Subcutaneous abdominal adipose tissue (tissue), 5 donors: ENCODE measurements at regions not wholly inside any gene's neighbourhood (a gene's known extent, or its start where the extent isn't known, plus 50 kb on each side); places are given as distances from the start of the nearest gene placed in this dataset.
"Not testable (repeated sequence)": the region's sequence is repeated elsewhere in the genome, so short reads cannot be mapped to it uniquely, and the experiment has no call there.

Experiments used
- H3K27ac ChIP-seq: one replicate; pipeline ENCODE4 v1.7.0; 2013; ENCODE audit warnings: low read depth, mild to moderate bottlenecking, inconsistent platforms, low read length, moderate library complexity
- H3K27me3 ChIP-seq, 5 donors: one replicate each; pipeline ENCODE4 v1.7.0; 2013; ENCODE audit warnings: low read length in 5 of 5, inconsistent platforms in 1 of 5; ENCODE audit not compliant: control insufficient read depth in 5 of 5, insufficient read depth in 4 of 5
- H3K36me3 ChIP-seq, 5 donors: one replicate each; pipeline ENCODE4 v1.7.0; 2013; ENCODE audit warnings: low read length in 5 of 5; ENCODE audit not compliant: control insufficient read depth in 5 of 5, insufficient read depth in 5 of 5
- H3K4me1 ChIP-seq, 5 donors: one replicate each; pipeline ENCODE4 v1.7.0; 2013; ENCODE audit warnings: low read length in 5 of 5, mild to moderate bottlenecking in 3 of 5, moderate library complexity in 1 of 5; ENCODE audit not compliant: control insufficient read depth in 5 of 5, insufficient read depth in 5 of 5
- H3K4me3 ChIP-seq, 5 donors: one replicate each; pipeline ENCODE4 v1.7.0; 2013; ENCODE audit warnings: low read length in 5 of 5, low read depth in 1 of 5
- H3K9ac ChIP-seq, 5 donors: one replicate each; pipeline ENCODE4 v1.7.0; 2013; ENCODE audit warnings: low read length in 5 of 5, mild to moderate bottlenecking in 4 of 5, moderate library complexity in 3 of 5
- H3K9me3 ChIP-seq, 5 donors: one replicate each; pipeline ENCODE4 v1.7.0; 2013; ENCODE audit warnings: low read length in 5 of 5; ENCODE audit not compliant: control insufficient read depth in 5 of 5
- donor health status: healthy.
- donor health status: healthy.
- donor health status: healthy.
- donor health status: healthy.
- donor health status: healthy.

DNA sequence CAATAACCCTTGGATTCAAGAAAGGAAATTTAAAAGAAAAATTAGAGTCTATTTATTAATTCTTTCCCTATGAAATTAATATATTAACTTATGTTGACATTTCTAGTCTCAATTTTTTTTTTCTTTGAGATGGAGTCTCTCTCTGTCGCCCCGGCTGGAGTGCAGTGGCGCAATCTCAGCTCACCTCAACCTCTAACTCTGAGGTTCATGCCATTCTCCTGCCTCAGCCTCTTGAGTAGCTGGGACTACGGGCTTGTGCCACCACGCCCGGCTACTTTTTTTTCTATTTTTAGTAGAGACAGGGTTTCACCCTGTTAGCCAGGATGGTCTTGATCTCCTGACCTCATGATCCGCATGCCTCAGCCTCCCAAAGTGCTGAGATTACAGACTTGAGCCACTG lies 411.7 kb upstream of the GRAMD2B start:
- not testable (repeated sequence) for H3K9ac ChIP-seq, H3K4me3 ChIP-seq, H3K9me3 ChIP-seq, H3K27ac ChIP-seq, H3K27me3 ChIP-seq, H3K4me1 ChIP-seq, H3K36me3 ChIP-seq

GRCh38 chr5:126014676-126015075 lies 408.5 kb upstream of the GRAMD2B start:
- Histone ChIP-seq H3K4me3 (no peak overlapping the region), H3K36me3 (no peaks in the 10 kb centered on the region), H3K9ac (no peak overlapping the region), H3K4me1 (peaks cover 0 to 3% (median 0%) of the 10 kb centered on the region in 5 donors), H3K27ac (no peak overlapping the region), H3K27me3 (no peaks in the 10 kb centered on the region), H3K9me3 (no peaks in the 10 kb centered on the region)

DNA sequence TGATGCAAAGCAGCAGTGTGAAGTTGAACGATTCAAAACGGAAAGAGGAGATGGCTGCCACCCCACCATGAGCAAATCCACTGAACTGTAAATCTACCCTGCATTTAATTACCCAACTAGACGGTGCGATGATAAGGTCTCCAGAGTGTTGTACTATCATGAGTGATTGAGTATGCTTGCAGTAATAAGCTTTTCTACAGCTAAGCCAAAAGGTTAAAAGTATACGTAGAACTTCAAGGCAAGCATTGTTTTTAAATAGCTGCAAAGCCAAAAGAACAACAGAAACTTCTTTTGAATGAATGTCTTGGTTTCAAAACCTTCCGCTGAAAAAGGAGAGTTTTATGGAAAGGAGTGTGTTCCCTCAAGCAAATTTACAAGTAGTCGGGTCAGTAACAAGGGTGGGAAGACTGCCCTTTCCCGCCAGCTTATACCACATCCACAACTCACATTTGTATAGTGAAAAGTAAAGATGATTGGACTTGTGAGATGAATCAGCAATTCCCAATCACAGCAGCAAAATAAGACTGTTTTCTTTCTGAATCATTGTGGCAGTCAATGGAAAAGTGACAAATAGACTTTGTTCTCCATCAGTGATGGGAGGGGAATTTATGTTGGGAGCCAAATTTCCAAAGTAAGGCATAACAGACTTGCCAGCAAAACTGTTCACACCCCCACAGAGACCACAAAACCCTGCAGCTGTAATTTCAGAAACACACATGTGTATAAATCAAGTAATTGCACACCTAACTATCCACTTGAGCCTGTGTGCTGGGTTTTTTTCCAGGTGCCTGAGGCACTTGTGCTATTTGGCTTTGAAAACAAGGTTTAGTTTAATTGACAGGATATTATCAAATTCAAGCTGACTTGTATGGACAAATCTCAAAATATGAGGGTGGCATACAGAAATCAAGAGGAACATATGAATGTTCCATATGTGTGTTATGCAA lies 407.7 kb upstream of the GRAMD2B start:
- no peak overlapping the region for H3K9ac ChIP-seq
- H3K36me3 ChIP-seq: no peaks in the 10 kb centered on the region
- H3K4me3 ChIP-seq: no peak overlapping the region
- peaks cover 0 to 3% (median 0%) of the 10 kb centered on the region in 5 donors for H3K4me1 ChIP-seq
- no peaks in the 10 kb centered on the region for H3K9me3 ChIP-seq
- H3K27me3 ChIP-seq: no peaks in the 10 kb centered on the region
- H3K27ac ChIP-seq: no peak overlapping the region

DNA sequence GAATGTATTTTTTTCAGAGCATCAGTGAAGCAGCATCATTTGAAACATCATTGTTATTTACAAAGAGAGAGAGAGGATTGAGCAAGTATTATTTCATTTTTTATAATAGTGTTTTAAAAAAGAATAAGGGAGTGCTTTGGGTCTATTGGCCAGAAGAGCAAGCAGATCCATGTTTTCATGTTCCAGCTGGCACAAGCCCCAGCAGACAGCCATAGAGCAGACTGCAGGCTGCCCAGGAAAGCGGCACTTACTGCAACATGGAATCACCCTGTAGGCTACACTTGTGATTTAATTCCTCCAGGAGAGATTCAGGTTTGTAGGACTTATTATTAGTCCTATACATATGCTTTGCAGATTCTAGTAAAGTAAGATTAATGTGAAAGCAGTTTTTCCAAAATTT lies 407.0 kb upstream of the GRAMD2B start:
- H3K27me3 ChIP-seq: no peaks in the 10 kb centered on the region
- H3K4me3 ChIP-seq: no peak overlapping the region
- H3K9me3 ChIP-seq: no peaks in the 10 kb centered on the region
- peaks cover 0 to 3% (median 0%) of the 10 kb centered on the region in 5 donors for H3K4me1 ChIP-seq
- no peak overlapping the region for H3K9ac ChIP-seq
- H3K36me3 ChIP-seq: no peaks in the 10 kb centered on the region
- H3K27ac ChIP-seq: no peak overlapping the region

DNA sequence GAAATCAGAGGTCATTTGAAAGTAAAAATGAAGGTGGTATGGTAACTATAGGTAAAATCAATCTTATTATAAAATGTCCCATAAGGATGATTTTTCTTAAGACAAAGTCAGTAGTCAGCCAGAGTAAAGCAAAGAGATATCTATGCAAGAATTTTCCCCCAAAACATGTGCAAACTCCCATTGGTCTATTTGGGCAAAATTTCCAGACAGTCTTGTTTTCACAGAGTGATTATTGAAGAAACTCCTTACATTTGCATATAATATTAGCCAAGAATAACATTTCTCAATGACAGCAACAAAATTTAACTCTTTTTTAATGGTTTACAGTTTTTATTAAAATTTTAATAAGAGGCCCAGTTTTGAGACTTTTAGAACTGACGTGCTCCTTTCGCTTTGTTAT lies 406.1 kb upstream of the GRAMD2B start:
- Histone ChIP-seq H3K27me3 (no peaks in the 10 kb centered on the region), H3K27ac (no peak overlapping the region), H3K9ac (no peak overlapping the region), H3K9me3 (no peaks in the 10 kb centered on the region), H3K4me1 (peaks cover 0 to 3% (median 0%) of the 10 kb centered on the region in 5 donors), H3K4me3 (no peak overlapping the region), H3K36me3 (no peaks in the 10 kb centered on the region)

DNA sequence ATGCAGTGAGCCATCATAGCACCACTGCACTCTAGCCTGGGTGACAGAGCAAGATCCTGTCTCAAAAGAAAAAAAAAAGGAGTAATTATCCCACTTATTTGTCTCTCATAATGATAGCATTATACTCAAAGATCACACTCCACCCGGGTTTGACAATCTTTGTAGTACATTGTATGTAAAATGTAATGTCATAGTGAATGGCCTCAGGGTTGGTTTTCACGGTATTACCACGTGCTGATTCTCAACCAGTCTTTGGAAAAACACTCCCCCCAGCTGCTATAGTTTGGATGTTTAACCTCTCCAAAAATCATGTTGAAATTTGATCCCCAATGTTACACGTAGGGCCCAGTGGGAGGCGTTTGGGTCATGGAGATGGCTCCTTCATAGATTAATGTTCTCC lies 402.4 kb upstream of the GRAMD2B start:
- H3K4me1 ChIP-seq: peaks cover 0 to under 1% (median 0%) of the 10 kb centered on the region in 5 donors
- no peaks in the 10 kb centered on the region for H3K27me3 ChIP-seq
- H3K36me3 ChIP-seq: no peaks in the 10 kb centered on the region
- no peak overlapping the region for H3K9ac ChIP-seq
- H3K4me3 ChIP-seq: no peak overlapping the region
- H3K9me3 ChIP-seq: no peaks in the 10 kb centered on the region
- H3K27ac ChIP-seq: no peak overlapping the region

DNA sequence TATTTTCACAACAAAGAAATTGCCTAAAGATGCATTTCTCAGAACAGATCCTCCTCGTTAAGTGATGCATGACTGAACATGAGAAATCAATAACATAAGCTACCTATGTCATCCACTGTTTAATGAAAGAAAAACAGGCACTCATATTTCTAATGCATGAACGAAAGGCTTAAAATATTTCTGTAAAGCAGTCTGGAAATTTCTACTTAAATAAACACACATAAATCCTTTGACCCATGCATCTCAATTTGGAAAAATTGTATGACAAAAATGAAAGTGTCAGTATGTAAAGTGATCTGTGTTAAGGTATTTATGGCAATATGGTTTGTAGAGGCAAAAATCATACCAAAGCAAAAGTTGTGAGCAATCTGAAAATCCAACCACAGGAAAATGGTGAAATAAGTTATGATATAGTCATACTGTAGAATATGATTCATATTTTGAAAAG lies 399.2 kb upstream of the GRAMD2B start:
- no peak overlapping the region for H3K9ac ChIP-seq
- no peaks in the 10 kb centered on the region for H3K36me3 ChIP-seq
- no peak overlapping the region for H3K27ac ChIP-seq
- H3K9me3 ChIP-seq: peaks cover 0 to 13% (median 6%) of the 10 kb centered on the region in 5 donors
- no peak overlapping the region for H3K4me3 ChIP-seq
- H3K4me1 ChIP-seq: no peaks in the 10 kb centered on the region
- no peaks in the 10 kb centered on the region for H3K27me3 ChIP-seq

DNA sequence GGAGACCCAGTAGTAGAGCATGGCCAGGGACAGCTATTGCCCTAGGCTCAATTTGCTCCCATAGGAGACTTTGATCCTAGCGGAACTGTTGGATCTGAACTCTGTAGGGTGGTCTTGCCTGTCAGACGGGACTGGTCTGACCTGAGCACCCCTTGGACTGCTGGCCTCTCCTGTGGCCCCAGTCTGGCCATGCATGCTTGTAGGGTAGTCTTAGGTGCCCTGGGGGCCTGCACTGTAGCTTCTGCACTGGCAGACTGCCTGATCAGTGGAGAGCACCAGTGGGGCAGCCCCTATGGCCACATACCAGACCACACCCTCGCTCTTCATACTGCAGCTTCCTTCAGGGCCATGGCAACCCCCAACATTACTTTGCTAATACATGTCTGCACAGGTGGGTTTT lies 396.1 kb upstream of the GRAMD2B start:
- H3K4me1 ChIP-seq: no peaks in the 10 kb centered on the region

DNA sequence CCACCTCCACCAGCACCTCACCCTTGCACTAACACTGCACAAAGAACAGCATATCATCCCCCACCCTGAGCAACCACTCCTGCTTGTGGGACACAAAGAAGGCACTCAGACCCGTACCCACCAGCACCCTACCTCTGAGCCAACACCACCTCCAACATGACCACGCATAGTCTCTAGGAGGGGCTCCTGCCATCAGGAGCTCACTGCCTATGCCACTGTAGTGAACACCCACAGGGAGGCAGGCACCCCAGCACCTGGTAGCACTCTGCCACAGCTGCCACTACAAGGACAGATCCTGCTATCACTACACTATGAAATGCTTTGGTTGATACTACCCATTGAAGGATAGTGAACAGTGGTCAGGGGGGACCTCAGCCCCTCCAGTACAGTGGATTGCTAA lies 395.6 kb upstream of the GRAMD2B start:
- H3K9ac ChIP-seq: no peak overlapping the region
- H3K27me3 ChIP-seq: no peaks in the 10 kb centered on the region
- no peak overlapping the region for H3K4me3 ChIP-seq
- H3K36me3 ChIP-seq: no peaks in the 10 kb centered on the region
- no peak overlapping the region for H3K27ac ChIP-seq
- peaks cover 0 to 19% (median 11%) of the 10 kb centered on the region in 5 donors for H3K9me3 ChIP-seq
- H3K4me1 ChIP-seq: no peaks in the 10 kb centered on the region

More for the DNA sequence above, 396.1 kb upstream of the GRAMD2B start:
- H3K9ac ChIP-seq: no peak overlapping the region
- H3K4me3 ChIP-seq: no peak overlapping the region
- H3K9me3 ChIP-seq: peaks cover 0 to 19% (median 11%) of the 10 kb centered on the region in 5 donors
- no peak overlapping the region for H3K27ac ChIP-seq
- H3K27me3 ChIP-seq: no peaks in the 10 kb centered on the region
- H3K36me3 ChIP-seq: no peaks in the 10 kb centered on the region

DNA sequence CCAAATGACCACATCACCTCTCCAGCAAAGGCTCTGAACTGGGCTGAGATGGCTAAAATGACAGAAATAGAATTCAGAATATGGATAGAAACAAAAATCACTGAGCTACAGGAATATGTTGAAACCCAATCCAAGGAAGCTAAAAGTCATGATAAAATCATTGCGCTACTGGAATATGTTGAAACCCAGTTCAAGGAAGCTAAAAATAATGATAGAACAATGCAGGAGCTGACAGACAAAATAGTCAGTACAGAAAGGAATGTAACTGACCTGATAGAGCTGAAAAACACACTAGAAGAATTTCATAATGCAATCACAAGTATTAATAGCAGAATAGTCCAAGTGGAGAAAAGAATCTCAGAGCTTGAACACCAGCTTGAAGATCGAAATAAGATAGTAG lies 394.9 kb upstream of the GRAMD2B start:
- no peaks in the 10 kb centered on the region for H3K36me3 ChIP-seq
- H3K4me1 ChIP-seq: no peaks in the 10 kb centered on the region
- H3K4me3 ChIP-seq: no peak overlapping the region
- no peak overlapping the region for H3K9ac ChIP-seq
- H3K9me3 ChIP-seq: peaks cover 0 to 19% (median 11%) of the 10 kb centered on the region in 5 donors
- no peak overlapping the region for H3K27ac ChIP-seq
- H3K27me3 ChIP-seq: no peaks in the 10 kb centered on the region
